ENCODE measurements at regions not wholly inside any gene's neighbourhood (a gene's known extent, or its start where the extent isn't known, plus 50 kb on each side); places are given as distances from the start of the nearest gene placed in this dataset.

DNA sequence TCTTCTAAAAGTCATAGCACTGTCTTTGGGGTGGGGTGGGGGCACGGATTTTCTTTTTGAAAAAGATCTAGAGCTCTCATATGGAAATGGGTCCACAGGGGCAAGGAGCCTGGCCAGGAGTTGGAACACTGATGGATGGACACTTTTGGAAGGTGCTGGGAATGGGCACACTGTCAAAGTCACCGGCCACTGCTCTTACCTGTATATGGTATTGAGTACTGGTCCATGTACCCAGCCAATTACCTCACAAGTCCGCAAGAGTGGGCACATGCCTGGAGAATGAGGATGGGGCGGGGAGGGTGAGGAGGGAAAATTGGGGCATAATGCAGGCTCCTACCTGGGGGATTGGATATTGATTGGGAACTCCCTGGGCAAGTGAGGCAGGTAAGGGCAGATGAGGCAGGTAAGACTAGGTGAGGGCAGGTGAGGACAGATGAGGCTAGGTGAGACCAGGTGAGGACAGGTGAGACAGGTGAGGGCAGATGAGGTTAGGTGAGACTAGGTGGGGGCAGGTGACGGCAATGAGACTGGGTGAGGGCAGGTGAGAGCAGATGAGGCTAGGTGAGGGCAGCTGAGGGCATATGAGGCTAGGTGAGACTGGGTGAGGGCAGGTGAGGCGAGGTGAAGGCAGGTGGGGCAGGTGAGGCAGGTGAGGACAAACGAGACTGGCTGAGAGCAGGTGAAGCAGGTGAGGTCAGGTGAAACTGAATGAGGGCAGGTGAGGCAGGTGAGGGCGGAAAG lies 167.9 kb downstream of the NRN1 start:
- TF ChIP-seq, protein P1, sequence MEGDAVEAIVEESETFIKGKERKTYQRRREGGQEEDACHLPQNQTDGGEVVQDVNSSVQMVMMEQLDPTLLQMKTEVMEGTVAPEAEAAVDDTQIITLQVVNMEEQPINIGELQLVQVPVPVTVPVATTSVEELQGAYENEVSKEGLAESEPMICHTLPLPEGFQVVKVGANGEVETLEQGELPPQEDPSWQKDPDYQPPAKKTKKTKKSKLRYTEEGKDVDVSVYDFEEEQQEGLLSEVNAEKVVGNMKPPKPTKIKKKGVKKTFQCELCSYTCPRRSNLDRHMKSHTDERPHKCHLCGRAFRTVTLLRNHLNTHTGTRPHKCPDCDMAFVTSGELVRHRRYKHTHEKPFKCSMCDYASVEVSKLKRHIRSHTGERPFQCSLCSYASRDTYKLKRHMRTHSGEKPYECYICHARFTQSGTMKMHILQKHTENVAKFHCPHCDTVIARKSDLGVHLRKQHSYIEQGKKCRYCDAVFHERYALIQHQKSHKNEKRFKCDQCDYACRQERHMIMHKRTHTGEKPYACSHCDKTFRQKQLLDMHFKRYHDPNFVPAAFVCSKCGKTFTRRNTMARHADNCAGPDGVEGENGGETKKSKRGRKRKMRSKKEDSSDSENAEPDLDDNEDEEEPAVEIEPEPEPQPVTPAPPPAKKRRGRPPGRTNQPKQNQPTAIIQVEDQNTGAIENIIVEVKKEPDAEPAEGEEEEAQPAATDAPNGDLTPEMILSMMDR (IDR thresholded peaks at IDR 0.05) = no peak
- TF ChIP-seq, protein P2, sequence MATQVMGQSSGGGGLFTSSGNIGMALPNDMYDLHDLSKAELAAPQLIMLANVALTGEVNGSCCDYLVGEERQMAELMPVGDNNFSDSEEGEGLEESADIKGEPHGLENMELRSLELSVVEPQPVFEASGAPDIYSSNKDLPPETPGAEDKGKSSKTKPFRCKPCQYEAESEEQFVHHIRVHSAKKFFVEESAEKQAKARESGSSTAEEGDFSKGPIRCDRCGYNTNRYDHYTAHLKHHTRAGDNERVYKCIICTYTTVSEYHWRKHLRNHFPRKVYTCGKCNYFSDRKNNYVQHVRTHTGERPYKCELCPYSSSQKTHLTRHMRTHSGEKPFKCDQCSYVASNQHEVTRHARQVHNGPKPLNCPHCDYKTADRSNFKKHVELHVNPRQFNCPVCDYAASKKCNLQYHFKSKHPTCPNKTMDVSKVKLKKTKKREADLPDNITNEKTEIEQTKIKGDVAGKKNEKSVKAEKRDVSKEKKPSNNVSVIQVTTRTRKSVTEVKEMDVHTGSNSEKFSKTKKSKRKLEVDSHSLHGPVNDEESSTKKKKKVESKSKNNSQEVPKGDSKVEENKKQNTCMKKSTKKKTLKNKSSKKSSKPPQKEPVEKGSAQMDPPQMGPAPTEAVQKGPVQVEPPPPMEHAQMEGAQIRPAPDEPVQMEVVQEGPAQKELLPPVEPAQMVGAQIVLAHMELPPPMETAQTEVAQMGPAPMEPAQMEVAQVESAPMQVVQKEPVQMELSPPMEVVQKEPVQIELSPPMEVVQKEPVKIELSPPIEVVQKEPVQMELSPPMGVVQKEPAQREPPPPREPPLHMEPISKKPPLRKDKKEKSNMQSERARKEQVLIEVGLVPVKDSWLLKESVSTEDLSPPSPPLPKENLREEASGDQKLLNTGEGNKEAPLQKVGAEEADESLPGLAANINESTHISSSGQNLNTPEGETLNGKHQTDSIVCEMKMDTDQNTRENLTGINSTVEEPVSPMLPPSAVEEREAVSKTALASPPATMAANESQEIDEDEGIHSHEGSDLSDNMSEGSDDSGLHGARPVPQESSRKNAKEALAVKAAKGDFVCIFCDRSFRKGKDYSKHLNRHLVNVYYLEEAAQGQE (IDR thresholded peaks at IDR 0.05; ENCODE audit: insufficient read depth in 1 of 2, low read depth in 2 of 2, low read length in 1 of 2) = no peak

Measured in Panc1 (cell line).